Endodermal cell (in vitro differentiated cells): ENCODE measurements at regions not wholly inside any gene's neighbourhood (a gene's known extent, or its start where the extent isn't known, plus 50 kb on each side); places are given as distances from the start of the nearest gene placed in this dataset.

Experiments
- DNase-seq: peaks from one replicate; pipeline ENCODE4 v3.0.0-alpha.2; 2017
- H3K27ac ChIP-seq: 2 replicates; pipeline ENCODE4 v1.5.1; 2013; ENCODE audit warnings: mild to moderate bottlenecking, low read depth, low read length, moderate library complexity
- H3K27me3 ChIP-seq: 2 replicates; pipeline ENCODE4 v1.6.1; 2013; ENCODE audit warnings: mild to moderate bottlenecking, low read length, moderate library complexity; ENCODE audit not compliant: insufficient read depth, control insufficient read depth, poor library complexity, severe bottlenecking
- H3K36me3 ChIP-seq: 2 replicates; pipeline ENCODE4 v1.7.0; 2013; ENCODE audit warnings: mild to moderate bottlenecking, low read length, moderate library complexity; ENCODE audit not compliant: control insufficient read depth, insufficient read depth
- H3K4me1 ChIP-seq: one replicate; pipeline ENCODE4 v1.7.0; 2013; ENCODE audit warnings: low read length; ENCODE audit not compliant: control insufficient read depth, insufficient read depth
- H3K4me3 ChIP-seq: 2 replicates; pipeline ENCODE4 v1.5.1; 2013; ENCODE audit warnings: mild to moderate bottlenecking, low read length, moderate library complexity
- H3K9ac ChIP-seq: 2 replicates; pipeline ENCODE4 v1.6.1; 2013; ENCODE audit warnings: mild to moderate bottlenecking, low read length, moderate library complexity; ENCODE audit not compliant: poor library complexity, severe bottlenecking; ENCODE audit errors: extremely low read depth
- H3K9me3 ChIP-seq: 2 replicates; pipeline ENCODE4 v1.6.1; 2013; ENCODE audit warnings: mild to moderate bottlenecking, low read length, moderate library complexity; ENCODE audit not compliant: control insufficient read depth
- H3K27ac Mint-ChIP-seq: 2 replicates; pipeline ENCODE4 v1.8.0; 2020; ENCODE audit warnings: mixed read lengths
- H3K27me3 Mint-ChIP-seq: 2 replicates; pipeline ENCODE4 v1.8.0; 2021; ENCODE audit warnings: mild to moderate bottlenecking, mixed read lengths; ENCODE audit not compliant: insufficient read depth
- H3K36me3 Mint-ChIP-seq: 2 replicates; pipeline ENCODE4 v1.8.0; 2020; ENCODE audit warnings: low read depth, mixed read lengths
- H3K4me1 Mint-ChIP-seq: 2 replicates; pipeline ENCODE4 v1.8.0; 2020; ENCODE audit warnings: mixed read lengths
- H3K4me3 Mint-ChIP-seq: 2 replicates; pipeline ENCODE4 v1.8.0; 2020; ENCODE audit warnings: mild to moderate bottlenecking, moderate library complexity, mixed read lengths
- H3K9me3 Mint-ChIP-seq: 2 replicates; pipeline ENCODE4 v1.8.0; 2020; ENCODE audit warnings: mild to moderate bottlenecking, mixed read lengths
- WGBS, 2 experiments: methylation state at CpG; one replicate each; pipeline versions ENCODE4 v1.1.5 to v1.1.7; 2013; ENCODE audit warnings: missing lambda C conversion rate in 2 of 2, mixed read lengths in 1 of 2; ENCODE audit not compliant: insufficient coverage in 1 of 2, insufficient read length in 1 of 2; 5-methylcytosine and 5-hydroxymethylcytosine counted together
- TF ChIP-seq, protein P1 (sequence below): fragments of 200-600 bp; sonication (generic); conservative IDR thresholded peaks from 2 replicates; pipeline ENCODE4 v1.5.0; 2021; ENCODE audit warnings: antibody characterized with exemption, mild to moderate bottlenecking

DNA sequence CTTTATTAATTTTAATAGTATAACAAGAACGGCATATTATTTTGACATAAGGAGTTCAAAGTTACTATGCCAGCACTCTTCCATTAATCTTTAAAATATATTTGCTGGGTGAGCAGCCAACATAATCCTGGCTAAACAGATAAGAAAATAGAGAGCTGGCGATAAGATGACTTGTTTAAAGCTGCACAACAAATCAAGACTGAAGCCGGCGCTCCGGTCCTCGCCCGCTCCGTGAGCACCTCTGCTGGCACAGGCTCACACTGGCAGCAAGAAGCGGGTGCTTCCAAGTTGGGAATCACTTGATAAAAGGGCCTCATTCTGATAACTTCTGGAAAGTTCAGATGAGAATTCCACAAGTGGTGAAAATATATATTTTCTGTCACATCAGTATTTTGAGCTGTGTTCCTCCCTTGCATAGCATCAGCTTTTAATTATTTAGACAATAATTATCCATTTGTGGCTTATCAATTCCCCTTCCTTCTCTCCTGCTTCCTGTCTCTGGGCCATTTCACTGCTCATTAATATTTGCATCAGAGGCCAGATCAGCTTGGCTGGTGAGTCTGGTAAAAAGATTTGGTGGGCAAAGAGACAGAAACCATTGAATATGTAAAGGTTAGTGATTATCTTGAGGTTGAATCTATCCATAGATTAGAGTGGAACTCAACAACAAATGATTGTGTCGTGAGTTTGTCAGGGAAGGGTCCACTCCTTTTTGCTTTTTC, 205.3 kb downstream of the MZT1 start:
- DNase-seq: no peak
- no peaks in the 10 kb centered on the region for H3K27me3 Mint-ChIP-seq
- Histone ChIP-seq H3K4me1 (no peaks in the 10 kb centered on the region), H3K9me3 (no peaks in the 10 kb centered on the region), H3K36me3 (no peaks in the 10 kb centered on the region), H3K4me3 (no peak overlapping the region), H3K9ac (no peak overlapping the region), H3K27me3 (no peaks in the 10 kb centered on the region), H3K27ac (no peak overlapping the region)
- no peak overlapping the region for H3K4me3 Mint-ChIP-seq
- 95 to 96% methylated on average over 9 to 10 of the region's 10 CpGs for WGBS, 2 experiments
- peaks cover 8% of the 10 kb centered on the region for H3K4me1 Mint-ChIP-seq
- TF ChIP-seq, protein P1, sequence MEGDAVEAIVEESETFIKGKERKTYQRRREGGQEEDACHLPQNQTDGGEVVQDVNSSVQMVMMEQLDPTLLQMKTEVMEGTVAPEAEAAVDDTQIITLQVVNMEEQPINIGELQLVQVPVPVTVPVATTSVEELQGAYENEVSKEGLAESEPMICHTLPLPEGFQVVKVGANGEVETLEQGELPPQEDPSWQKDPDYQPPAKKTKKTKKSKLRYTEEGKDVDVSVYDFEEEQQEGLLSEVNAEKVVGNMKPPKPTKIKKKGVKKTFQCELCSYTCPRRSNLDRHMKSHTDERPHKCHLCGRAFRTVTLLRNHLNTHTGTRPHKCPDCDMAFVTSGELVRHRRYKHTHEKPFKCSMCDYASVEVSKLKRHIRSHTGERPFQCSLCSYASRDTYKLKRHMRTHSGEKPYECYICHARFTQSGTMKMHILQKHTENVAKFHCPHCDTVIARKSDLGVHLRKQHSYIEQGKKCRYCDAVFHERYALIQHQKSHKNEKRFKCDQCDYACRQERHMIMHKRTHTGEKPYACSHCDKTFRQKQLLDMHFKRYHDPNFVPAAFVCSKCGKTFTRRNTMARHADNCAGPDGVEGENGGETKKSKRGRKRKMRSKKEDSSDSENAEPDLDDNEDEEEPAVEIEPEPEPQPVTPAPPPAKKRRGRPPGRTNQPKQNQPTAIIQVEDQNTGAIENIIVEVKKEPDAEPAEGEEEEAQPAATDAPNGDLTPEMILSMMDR: no peak
- no peak overlapping the region for H3K27ac Mint-ChIP-seq
- no peaks in the 10 kb centered on the region for H3K9me3 Mint-ChIP-seq
- H3K36me3 Mint-ChIP-seq: no peaks in the 10 kb centered on the region

DNA sequence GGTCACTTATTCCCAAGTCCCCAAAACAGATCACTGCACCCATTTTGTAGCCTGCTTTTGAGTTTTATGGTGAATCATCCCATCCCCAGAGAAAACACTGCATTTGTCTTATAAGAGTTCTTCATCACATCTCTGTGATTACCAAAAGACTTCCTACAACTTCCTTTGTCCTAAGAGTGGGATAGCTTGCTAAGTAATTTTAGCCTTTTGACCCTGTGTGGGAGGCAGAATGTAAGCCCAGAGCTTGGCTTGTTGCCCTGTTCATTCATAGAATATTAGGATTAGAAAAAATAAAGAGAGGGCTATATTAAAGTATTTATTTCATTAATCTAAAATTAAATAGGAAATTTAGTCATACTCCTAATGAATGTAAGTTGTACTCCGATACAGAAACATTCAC, 213.3 kb downstream of the MZT1 start:
- Histone ChIP-seq H3K4me3 (no peak overlapping the region), H3K36me3 (no peaks in the 10 kb centered on the region), H3K9me3 (no peaks in the 10 kb centered on the region), H3K27ac (no peak overlapping the region), H3K9ac (no peak overlapping the region), H3K27me3 (no peaks in the 10 kb centered on the region), H3K4me1 (no peaks in the 10 kb centered on the region)
- H3K27ac Mint-ChIP-seq: no peak overlapping the region
- H3K4me1 Mint-ChIP-seq: peaks cover 14% of the 10 kb centered on the region
- H3K27me3 Mint-ChIP-seq: no peaks in the 10 kb centered on the region
- no peak for DNase-seq
- TF ChIP-seq, protein P1: no peak
- H3K4me3 Mint-ChIP-seq: no peak overlapping the region
- no peaks in the 10 kb centered on the region for H3K9me3 Mint-ChIP-seq
- WGBS, 2 experiments: no CpG with 5 or more reads among the region's 1 CpG
- no peaks in the 10 kb centered on the region for H3K36me3 Mint-ChIP-seq

DNA sequence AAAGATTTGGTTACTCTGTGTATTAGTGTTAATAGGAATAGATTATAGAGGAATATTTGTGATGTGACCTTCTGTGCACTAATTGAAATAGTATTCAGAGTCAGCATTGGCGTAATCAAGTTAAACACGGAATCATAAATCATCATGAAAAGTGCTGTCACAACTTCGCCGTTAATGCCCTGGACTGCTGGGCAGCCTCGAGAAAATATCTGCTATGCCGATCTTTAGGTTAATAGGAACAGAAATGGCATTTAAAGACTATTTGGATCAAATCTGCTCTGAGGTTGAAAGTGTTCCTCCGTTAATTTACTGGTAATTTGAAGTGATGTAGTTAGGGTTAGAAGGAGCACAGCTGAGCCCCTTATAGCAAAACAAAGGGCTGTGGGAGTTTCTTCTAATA, 219.0 kb downstream of the MZT1 start:
- no peaks in the 10 kb centered on the region for H3K36me3 ChIP-seq
- Mint-ChIP-seq H3K27ac (no peak overlapping the region), H3K36me3 (no peaks in the 10 kb centered on the region), H3K9me3 (no peaks in the 10 kb centered on the region), H3K4me3 (no peak overlapping the region), H3K27me3 (no peaks in the 10 kb centered on the region), H3K4me1 (peaks cover 5% of the 10 kb centered on the region)
- H3K27me3 ChIP-seq: no peaks in the 10 kb centered on the region
- H3K4me3 ChIP-seq: no peak overlapping the region
- no peak overlapping the region for H3K9ac ChIP-seq
- H3K4me1 ChIP-seq: no peaks in the 10 kb centered on the region
- WGBS, 2 experiments: 84 to 86% methylated on average over 7 of the region's 7 CpGs
- no peak for DNase-seq
- peak overlapping the region; percentile 40 for H3K27ac ChIP-seq
- H3K9me3 ChIP-seq: no peaks in the 10 kb centered on the region
- TF ChIP-seq, protein P1: no peak
